GM21423 (cell line): ENCODE measurements at regions not wholly inside any gene's neighbourhood (a gene's known extent, or its start where the extent isn't known, plus 50 kb on each side); places are given as distances from the start of the nearest gene placed in this dataset.
"Not testable (repeated sequence)": the region's sequence is repeated elsewhere in the genome, so short reads cannot be mapped to it uniquely, and the experiment has no call there.

Source experiments
- ATAC-seq: cut with Tn5 transposase; IDR thresholded peaks from one replicate; pipeline ENCODE4 v1.9.1; 2021; ENCODE audit warnings: mild to moderate bottlenecking, moderate library complexity; ENCODE audit not compliant: unreplicated experiment

- ATAC-seq, result no peak
These were observed 133.5 kb downstream of the C3orf38 start for GRCh38 chr3:88283242-88283592.

DNA sequence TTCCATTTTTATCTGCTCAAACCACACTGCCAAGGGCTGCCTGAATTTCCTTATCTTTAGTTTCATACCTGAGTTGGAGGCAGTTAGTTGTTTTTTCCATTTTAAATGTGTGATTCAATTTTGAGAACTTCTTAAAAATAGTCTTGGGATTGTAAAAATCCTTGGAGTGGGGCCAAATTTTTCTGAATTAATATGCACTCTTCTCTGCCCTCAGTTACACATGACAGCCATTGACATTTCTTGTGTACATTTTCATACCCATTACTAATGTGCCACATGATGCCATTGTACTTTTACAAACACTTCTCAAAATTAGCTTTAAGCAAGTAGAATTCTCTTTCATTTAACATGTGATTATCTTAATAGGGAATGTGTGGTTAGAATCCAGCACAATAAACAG is 141.7 kb downstream of the C3orf38 start:
- no peak for ATAC-seq

- no peak for ATAC-seq
These were observed 148.4 kb downstream of the C3orf38 start for GRCh38 chr3:88298189-88298588.

DNA sequence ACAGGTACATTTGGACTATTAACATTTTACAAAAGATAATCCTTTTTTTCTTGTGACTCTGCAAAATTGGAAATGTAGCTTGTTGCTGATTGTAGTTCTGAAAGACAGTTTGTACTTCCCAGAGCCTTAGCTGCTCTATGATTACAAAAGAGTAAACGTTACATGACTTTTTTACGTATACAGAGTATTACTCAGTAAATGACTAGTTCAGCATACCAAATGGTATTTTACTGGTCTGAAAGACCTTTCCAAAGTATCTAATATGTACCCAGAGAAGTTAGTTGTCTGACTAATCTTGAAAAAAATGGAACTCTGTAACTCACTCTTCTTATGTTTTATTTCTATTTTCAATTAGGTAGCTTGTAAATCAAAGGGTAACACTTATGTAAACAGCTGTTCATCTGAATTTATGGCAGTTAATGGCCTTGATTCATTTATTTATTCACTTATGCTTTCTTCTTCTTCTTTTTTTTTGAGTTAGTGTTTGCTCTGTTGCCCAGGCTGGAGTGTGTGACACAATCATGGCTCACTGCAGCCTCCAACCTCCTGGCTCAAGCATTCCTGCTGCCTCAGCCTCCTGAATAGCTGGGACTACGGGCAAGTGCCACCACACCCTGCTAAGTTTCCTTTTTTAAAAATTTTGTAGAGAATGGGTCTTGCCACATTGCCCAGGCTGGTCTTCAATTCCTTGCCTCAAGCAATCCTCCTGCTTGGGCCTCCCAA is 151.7 kb downstream of the C3orf38 start:
- no peak for ATAC-seq

DNA sequence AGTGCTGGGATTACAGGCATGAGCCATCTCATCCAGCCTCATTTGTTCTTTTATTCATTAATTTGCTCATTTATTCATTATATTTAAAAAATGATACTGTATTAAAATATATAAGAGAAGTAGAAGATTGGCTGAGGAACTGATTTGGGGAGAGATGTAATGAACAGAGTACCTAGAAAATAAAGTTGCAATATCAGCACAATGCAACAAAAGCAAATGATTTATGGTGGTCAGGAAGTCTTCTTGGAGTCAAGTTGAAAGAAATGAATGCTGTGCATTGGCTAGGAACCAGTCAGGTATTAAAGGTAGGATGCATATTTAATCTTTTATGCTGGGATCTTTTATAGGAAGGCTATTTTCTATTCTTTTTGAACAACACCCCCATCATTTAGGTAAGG is 152.2 kb downstream of the C3orf38 start:
- no peak for ATAC-seq

DNA sequence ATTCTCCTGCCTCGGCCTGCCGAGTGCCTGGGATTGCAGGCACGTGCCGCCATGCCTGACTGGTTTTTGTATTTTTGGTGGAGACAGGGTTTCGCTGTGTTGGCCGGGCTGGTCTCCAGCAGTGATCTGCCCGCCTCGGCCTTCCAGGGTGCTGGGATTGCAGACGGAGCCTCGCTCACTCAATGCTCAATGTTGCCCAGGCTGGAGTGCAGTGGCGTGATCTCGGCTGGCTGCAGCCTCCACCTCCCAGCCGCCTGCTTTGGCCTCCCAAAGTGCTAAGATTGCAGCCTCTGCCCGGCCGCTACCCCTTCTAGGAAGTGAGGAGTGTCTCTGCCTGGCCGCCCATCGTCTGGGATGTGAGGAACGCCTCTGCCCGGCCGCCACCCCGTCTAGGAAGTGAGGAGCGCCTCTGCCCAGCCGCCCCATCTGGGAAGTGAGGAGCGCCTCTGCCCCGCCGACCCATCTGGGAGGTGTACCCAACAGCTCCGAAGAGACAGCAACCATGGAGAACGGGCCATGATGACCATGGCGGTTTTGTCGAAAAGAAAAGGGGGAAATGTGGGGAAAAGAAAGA is 153.7 kb downstream of the C3orf38 start:
- not testable (repeated sequence) for ATAC-seq

DNA sequence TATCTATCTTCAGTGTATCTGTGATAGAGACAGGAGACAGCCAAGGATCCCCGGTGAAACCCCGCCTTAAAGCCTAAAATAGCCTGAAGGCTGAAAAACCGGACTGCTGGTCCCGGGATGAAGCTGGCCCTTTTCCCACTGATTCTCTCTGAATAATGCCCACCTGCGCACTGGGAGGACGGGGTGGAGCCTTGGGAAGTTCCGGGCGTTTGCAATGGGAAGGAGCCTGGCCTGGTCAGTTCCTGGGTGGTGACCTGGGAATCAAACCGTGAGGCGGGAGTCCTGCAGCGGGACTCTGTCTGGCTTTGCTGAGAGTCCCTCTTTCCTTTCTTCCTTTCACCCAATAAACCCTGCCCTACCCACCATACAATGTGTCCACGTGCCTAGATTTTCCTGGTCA is 157.9 kb downstream of the C3orf38 start:
- ATAC-seq, result no peak

DNA sequence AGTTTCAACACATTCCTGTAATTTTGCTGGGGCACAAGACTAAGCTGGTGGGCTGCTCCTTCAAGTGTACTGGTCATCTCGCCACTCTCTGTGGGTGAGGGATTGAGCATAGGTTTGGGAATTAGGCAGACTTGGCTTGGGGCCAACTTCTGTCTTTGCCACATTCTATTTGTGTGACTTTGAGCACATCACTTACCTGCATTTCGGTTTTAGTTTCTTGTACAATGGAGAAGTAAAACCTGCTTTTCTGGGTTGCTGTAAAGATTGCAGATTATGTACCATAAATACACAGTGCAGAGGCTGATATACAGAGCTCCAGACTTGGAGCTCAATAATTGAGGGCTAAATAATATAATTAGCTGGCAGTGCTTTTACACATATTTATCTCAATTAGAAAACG is 162.1 kb downstream of the C3orf38 start:
- no peak for ATAC-seq

GRCh38 chr3:88312256-88312655 is 162.5 kb downstream of the C3orf38 start:
- ATAC-seq, result no peak

DNA sequence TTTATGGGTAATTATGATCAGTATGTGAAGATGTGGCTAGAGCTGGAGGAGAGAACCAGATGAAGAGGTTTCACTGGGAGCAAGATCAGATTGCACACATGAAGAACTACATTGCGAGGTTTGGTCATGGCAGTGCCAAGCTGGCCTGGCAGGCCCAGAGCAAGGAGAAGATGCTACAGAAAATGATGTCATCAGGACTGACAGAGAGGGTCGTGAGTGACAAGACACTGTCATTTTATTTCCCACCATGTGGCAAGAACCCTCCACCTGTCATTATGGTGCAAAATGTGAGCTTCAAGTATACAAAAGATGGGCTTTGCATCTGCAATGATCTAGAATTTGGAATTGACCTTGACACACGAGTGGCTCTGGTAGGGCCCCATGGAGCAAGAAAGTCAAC is 168.3 kb downstream of the C3orf38 start:
- no peak for ATAC-seq

DNA sequence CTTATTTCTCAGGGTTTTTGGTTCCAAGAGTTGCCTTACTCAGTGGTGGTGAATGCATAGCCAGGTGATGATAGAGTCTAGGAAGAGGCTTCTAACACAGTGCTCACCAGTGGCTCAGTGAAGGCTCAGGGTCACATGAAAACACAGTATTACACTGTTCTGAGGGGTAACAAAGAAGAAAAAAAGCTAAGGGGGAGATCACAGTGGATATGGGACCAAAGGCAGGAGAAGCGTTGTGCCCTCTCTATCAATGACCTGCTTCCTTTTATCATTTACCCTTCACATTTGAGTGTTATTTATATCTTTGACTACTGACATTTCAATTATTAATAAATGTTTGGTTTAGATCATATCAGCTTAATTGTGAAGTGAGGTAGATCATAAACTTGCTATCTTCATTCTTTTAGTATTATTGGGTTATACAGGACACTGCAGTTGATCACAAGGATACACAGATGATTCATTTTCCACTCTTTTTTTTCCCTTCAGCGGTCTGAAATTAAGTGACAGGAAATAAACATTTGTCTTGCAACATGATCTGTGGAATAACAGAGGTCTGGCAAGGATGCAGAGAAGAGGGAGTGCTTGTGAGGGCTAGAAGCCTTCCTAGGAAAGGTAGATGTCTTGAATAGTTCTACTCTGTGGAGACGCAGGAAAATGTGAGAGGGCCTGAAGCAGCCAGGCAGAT is 171.7 kb downstream of the C3orf38 start:
- no peak for ATAC-seq

DNA sequence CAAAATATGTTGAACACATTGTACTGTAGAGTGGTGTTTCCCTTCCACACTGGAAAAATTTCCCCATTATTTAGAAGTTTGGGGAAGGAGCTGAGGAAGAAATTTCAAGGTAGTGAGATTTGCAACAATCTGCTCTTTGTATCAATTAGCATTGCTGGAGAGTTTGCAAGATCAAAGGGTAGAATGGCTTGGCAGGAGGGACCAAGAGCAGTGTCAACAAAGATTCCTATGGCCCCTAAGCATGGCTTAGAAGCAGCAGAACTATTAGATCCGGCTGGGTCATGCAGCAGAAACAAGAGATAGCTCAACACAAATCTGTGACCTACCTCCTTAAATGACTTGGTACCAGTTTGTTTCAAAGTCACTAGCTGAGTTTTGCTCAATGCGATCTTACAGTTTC is 175.0 kb downstream of the C3orf38 start:
- no peak for ATAC-seq

GRCh38 chr3:88334187-88334868 is 184.6 kb downstream of the C3orf38 start:
- no peak for ATAC-seq

DNA sequence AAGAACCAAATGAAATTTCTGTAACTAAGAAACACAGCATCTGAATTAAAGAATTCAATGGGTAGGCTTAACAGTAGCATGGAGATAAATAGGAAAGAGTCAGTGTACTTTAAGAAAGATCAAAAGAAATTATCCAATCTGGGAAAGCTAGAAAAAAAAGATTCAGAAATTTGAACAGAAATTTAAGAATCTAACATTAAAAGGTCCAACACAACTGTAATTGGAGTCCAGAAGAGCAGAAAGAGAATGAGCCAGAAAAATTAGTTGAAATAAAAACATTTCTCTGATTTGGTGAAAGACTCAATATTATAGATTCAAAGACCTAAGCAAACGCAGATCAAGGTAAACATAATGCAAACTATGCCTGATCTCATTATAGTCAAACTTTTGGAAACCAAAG is 187.1 kb downstream of the C3orf38 start:
- ATAC-seq, result no peak

DNA sequence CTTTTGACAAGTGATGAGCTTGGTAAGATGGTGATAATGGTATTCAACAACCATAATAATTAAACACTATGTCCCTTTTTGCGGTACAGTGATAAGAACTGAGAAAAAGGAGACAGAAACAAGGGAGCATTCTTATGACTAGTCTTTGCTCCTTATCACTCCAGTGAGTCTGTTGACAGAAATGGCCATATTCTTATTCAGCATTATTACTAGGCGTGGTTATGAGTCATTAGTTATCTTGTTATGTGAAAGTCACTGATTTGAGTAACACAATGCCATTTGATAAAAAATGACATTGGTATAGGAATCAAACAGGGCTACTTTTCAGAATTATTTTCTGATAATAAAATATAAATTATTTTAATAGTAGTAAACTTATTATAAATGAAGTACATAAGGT is 193.5 kb downstream of the C3orf38 start:
- ATAC-seq, result no peak

GRCh38 chr3:88346643-88347042 is 196.9 kb downstream of the C3orf38 start:
- ATAC-seq, result no peak

- ATAC-seq, result no peak
These were observed 212.7 kb downstream of the C3orf38 start for GRCh38 chr3:88362428-88362827.

- ATAC-seq, result no peak
These were observed 215.2 kb downstream of the C3orf38 start for GRCh38 chr3:88364926-88365325.

DNA sequence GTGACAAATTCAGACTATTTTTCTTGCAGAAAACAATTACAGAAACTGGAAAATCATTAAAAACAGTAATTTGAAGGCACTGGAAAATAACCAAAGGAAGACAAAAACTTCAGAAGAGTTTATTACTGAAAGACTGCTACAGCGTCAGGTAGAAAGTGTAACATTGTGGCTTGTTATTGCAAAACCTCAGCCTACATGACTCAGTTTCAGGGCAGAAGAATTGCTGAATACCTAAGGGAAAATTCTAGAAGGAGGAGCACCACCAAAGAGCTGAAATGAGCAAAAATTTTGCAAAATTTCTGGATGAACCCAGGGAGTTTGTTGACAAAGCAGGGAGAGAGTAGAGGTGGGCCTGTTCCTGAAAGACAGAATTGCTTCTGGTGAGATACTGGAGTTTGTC is 219.6 kb downstream of the C3orf38 start:
- ATAC-seq, result no peak

- no peak for ATAC-seq
These were observed 220.0 kb downstream of the C3orf38 start for GRCh38 chr3:88369767-88370166.

DNA sequence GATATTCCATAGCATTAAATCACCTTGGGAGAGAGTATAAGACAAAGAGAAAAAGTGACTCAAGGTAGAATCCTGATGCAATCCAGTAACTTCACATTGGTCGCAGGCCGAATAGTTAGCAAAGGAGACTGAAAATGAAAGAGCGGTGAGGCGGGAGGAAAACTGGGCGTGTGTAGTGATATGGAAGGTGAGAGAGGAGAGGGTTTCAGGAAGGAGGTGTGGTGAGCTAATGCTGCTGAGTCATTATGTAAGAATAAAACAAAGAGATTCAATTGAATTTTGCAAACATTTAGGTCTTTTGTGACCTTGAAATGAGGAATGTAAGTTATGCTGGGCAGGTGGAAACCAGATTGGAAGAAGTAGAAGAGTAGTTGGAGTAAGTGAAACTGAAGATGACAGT is 235.3 kb downstream of the C3orf38 start:
- peak; percentile 89 for ATAC-seq

DNA sequence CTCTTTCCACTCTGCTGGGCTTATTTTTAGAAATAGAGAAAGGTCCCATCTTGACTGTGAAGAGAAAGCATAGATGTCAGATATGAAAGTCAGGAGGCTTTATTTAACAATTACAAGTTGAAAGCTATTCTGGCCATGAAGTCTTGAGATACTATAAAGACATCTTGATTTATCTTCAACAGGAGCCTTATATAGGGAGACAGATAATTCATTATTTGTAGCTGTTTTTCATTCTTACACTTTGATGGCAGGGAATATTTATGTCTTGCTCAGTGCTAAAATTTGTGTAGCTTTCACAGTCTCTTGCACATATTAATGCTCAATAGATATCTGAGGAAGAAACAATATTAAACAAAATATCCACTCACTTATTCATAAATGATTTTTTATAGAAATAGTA is 248.8 kb downstream of the C3orf38 start:
- no peak for ATAC-seq
